ENCODE measurements at regions not wholly inside any gene's neighbourhood (a gene's known extent, or its start where the extent isn't known, plus 50 kb on each side); places are given as distances from the start of the nearest gene placed in this dataset.

DNA sequence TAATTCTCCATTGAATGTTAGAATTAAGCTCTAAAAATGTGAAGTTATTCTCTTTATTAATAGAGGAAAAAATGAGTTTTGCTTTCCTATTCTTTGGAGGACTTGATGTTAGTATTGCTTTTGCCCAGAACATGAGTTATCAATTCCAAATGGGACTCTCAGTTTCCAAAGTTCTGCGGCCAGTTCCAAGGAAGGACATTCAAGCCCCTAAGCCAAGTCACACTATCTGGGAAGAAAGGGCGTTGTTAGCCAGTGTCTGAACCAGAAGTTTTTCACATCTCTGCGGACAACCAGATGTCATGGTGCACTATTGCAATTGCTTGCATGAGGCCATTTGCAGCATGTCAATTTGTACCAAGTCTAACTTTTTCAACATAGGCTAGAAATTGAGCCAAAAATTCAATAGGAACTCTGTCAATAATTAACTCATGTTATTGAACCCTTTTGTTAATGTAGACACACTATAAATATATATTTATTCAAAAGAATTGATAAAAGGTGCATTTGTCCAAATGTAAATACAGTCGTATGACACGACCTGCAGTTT is 183.3 kb upstream of the PIK3R1 start:
- no peak for TF ChIP-seq EZH2 (IDR thresholded peaks at IDR 0.05; ENCODE audit: borderline replicate concordance, control insufficient read depth, low read depth, low read length)
- TF ChIP-seq ZNF207 (IDR thresholded peaks at IDR 0.05; ENCODE audit: borderline replicate concordance) = no peak
- TF ChIP-seq CTCF (IDR thresholded peaks at IDR 0.05 in 2 of 3, conservative IDR thresholded peaks at IDR 0.05 in 1 of 3; ENCODE audit: control insufficient read depth in 2 of 3, extremely low read depth in 1 of 3, insufficient read depth in 1 of 3, low read depth in 3 of 3, low read length in 3 of 3) = no peak
- TF ChIP-seq ZNF217 (IDR thresholded peaks at IDR 0.05) = no peak
- TF ChIP-seq POLR2AphosphoS5 (IDR thresholded peaks at IDR 0.05; ENCODE audit: low read length) = no peak
